NCI-H1694 treated with DMSO at 0.1 percent for 48 hours (cell line): ENCODE measurements at regions not wholly inside any gene's neighbourhood (a gene's known extent, or its start where the extent isn't known, plus 50 kb on each side); places are given as distances from the start of the nearest gene placed in this dataset.
"Not testable (repeated sequence)": the region's sequence is repeated elsewhere in the genome, so short reads cannot be mapped to it uniquely, and the experiment has no call there.

Experiments
- DNase-seq: peaks from one replicate; lab custom pipeline; 2025; lab: John Stamatoyannopoulos, UW

DNA sequence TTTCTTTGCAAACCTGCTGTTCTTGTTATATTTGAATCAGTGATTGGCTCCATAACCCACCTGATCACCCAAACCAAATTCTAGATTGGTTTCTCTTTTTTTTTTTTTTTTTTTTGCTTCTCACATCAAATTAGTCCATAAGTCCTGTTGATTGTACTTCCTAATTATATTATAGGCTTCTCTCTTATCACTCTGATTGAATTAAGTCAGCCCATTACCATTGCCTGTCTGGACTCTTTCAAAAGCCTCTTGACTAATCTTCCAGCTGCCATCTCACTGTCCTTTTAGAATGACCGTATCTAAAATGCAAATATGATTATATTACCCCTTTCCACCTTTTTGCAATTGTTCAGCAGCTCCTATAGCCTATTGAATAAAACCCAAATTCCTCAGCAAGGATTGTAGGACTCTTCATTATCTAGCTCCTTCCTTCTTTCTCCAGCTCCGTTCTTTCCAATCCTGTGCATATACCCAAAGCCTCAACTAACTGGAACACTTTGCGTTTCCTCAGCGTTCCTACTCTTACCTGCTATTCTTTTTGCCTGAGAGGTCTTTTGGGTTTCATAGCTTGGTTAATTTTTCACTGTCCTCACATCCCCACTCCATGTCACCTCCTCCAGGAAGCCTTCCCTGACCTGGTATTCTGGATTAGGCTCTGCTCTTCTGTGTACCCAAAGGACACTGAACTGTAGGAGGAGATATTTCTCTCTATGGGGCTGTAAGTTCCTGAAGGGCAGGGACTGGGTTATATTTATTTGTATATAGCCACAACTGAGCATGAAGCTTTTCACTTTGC, 423.3 kb downstream of the TMEM135 start:
- no peak for DNase-seq

DNA sequence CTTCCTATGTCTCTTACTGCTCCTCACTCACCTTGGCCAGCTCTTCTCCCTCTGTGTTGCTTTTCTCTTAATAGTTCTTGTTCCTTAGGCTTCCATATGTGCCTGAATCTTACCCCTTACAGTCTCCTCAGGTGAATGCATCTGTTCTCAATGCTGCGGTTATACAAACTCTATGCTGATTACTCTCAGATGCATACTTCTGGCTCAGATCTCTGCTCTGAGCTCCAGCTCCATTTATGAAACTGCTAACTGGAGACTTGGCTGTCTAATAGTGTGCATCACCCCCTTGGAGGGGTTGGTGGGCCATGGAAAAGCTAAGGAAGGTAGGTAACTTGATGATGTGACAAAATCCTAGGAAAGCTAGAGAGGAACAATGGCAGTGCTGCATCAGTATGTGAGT, 422.5 kb downstream of the TMEM135 start:
- no peak for DNase-seq

DNA sequence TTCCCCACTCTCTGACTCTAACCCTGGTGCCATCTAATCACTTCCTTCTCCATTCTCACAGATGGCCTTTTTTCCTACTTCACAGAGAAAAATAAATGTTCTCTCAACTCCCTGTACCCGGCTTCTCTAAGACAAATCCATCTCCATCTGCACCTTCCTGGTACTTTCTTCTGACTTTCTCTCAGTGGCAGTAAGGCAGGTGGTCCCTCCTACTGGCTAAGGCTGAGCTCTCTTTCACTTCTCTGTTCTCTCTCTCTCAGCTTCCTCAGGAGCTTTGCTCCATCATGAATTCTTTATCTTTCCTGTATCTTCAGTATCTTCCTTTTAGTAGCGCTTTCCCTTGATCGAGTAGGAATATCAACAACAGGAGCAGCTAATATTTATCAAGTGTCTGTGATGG, 421.6 kb downstream of the TMEM135 start:
- no peak for DNase-seq

DNA sequence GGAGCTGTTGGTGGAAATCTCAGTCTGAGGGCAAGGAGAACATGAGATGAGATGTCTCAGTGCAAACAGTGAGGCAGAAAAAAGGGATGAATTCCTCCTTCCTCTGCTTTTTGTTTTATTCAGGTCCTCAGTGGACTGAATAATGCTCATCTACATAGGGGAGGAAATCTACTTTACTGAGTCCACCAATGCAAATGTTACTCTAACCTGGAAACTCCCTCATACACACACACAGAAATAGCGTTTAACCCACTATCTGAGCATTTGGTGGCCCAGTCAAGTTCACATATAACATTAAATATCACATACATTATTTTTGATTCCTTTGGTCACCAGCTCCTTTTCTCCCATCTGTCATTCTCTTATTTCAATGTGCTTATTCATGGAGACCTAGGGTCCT, 418.8 kb downstream of the TMEM135 start:
- DNase-seq: no peak

GRCh38 chr11:87455180-87455579, 417.4 kb downstream of the TMEM135 start:
- no peak for DNase-seq

DNA sequence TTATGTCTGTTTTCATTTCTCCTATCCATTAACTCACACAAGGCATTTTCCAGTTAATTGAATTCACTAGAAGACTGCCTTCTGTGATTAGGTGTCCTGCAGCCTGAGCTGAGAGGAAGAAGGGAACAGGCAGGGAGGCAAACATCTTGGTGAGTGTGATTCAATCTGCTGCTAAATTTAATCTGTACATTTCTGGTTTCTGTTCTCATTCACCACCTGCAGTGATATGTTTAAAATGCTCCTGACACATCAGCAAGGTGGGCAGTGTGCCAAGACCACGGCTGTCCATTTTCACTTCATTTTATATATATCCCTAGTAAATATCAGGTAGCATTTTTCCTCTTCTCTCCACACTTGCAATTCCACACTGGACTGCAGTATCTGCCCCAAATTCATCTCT, 416.5 kb downstream of the TMEM135 start:
- no peak for DNase-seq

- no peak for DNase-seq
These were observed 415.9 kb downstream of the TMEM135 start for GRCh38 chr11:87453531-87454089.

DNA sequence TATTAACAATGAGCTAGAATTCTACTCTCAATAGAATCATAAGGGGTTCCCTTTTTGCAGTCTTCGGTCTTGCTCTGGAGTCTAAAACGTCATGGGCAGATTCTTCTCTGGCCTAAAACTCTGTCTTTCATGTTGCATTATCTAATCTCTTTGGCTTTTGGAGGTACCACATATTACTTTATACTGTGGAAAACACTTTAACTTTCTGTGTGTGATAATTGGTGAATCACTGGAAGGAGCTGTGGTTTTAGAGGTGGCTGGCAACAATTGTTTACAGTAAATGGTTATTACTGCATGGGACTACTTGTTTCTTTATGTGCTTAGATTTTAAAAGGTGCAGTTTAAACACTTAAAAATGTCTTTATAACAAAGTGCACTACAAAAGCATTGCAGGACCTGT, 414.3 kb downstream of the TMEM135 start:
- DNase-seq: not testable (repeated sequence)

DNA sequence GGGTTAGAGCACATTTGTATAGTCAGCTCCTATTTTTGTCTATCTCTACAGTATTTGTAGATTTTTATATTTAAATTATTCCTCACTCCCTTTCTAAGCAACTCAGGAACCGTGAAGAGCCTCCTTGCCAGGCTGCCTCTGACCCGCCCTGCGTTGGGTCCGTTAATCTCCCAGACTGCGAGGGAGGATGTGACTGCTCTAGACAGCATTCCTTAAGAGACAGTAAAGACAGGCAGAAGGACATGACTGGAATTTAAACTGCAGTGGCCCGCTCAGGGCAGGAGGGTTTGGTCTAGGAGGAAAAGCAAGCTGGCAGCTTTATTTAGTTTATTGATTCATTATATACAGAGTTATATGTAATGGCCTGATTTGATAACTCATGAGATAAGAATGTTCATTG, 413.7 kb downstream of the TMEM135 start:
- DNase-seq: no peak

- no peak for DNase-seq
These were observed 409.9 kb downstream of the TMEM135 start for GRCh38 chr11:87447606-87448005.

- DNase-seq: no peak
These were observed 407.3 kb downstream of the TMEM135 start for GRCh38 chr11:87444993-87445392.

DNA sequence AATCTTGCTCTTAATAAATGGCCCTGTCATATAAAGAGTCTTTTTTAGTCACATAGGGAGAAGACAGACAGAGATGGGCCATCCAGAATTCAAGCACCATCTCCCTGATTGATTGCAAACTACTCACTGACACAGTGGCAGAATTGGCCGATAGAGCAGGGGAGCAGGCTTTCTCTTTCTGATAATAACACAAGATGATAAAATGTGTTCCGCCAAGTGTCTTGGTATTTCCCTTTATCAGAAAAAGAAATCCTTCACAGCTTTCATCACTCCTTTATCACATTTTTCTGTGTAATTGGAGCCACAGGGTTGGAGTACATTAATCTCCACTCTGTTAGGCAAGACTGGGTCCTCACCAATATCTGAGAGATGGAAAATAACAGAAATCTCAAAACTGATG, 406.0 kb downstream of the TMEM135 start:
- DNase-seq: no peak

DNA sequence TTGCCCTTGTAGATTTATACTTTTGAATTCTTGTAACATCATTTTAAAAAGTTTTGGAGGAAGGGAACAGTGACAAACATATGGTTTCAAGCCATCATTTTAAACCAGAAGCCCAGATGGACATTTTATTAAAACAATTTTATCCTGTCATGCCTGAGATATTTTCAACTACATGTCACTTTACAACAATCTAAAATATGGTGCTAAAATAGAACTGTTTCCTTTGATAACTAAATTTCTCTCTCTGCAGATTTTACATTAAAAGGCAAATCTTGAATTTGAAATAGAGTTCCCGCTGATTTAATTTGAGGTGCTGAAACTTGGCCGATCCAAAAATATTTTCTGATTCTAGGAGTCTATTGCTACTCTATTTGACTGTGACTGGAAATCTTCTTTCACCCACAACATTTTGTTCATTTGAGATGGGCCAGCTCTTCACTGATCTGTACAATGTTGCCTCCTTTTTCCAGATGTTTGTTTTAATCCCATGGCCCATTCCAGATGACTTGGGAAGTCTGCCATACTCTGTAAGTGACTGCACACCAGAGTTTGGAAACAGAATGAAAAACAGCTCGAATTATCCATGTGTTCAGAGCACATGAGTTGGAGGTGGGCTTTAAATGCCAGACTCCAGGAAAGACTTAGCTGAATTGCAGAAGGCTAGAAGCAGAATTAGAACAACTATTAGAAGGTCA, 402.5 kb downstream of the TMEM135 start:
- no peak for DNase-seq

- no peak for DNase-seq
These were observed 400.7 kb downstream of the TMEM135 start for GRCh38 chr11:87438416-87438815.

GRCh38 chr11:87437844-87438223, 400.1 kb downstream of the TMEM135 start:
- no peak for DNase-seq

DNA sequence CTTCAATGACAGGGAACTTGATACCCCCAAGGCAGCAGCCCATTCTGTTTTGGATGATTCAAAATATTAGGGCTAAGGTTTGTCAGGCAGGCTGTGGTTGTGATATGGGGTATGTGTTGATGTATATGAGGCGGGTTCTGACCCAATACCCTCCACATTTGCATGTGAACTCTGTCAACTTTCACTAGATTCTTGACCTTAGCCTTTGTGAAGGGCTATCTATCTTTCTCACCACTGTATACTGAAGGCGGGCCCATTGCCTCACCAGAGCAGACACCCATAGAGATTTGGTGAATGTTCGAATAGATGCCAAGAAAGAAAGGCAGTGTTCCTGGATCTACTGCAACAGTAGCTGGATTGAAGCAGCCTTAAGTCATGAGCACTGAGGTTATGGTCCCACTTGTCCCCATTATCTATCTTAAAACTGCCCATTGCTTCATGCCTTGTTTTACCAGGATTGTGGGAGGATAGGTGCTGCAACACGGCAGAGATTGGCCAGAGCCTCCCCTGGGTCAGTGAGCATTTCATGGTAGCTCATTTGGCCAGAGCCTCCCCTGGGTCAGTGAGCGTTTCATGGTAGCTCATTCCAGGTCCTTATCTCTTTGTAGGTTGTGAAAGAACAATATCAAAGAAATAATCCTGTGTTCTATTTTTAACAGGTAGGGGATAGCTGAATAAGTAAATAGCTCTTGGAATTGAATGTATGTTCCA, 399.6 kb downstream of the TMEM135 start:
- DNase-seq: no peak

DNA sequence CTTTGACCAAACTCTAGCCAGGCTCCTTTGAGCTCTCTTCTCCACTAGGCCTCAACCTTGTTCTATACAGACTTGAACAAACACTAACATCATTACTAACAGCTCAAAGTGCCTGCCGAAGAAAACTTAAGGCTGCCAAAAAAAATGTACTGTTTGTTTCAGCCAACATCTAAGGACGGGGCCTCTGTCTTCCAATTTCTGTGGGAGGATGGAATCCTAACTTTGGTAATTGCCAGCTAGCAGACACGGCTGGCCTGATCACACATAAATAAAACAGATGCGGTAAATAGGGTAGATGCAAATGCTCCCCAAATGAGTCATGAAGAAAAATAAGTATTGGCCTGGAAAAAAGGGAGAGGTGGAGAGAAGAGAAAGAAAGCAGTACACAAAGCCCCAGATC, 394.3 kb downstream of the TMEM135 start:
- DNase-seq: no peak

GRCh38 chr11:87431392-87431791, 393.7 kb downstream of the TMEM135 start:
- DNase-seq: no peak

DNA sequence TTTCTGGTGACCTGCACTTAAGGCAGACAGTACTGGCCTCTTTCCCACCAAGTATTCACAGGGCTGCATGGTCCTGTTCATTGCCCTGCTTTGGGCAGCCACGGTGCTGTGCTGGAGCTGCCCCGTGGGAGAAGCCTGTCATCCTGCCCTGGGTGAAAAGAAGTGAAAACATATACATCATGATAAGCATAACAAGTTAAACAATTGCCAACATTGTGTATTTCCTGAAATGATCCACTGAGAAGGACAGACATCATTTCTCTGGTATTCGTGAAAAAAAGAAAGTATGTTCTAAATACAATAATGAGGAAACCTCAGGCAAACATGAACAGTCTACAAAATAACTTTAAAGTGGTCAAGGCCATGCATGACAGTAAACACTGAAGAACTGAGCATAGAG, 393.1 kb downstream of the TMEM135 start:
- no peak for DNase-seq

DNA sequence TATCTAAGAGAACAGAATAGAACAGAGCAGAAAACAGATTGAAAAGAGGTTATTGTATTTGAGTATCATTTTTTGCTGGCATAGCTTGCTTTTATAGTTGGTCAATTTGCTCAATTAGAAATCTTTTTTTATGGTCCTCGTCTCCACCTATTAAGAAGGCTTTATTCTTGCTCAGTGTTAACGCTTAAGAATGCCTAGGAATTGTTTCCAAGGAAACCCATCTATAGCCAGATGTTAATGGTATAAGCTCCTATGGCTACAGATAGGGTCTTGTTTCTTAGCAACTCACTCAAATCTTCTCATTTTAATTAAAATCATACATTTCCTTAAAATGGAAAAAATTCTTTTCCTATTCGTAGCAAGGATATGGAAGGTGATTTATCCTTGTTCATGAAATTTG, 392.3 kb downstream of the TMEM135 start:
- no peak for DNase-seq

GRCh38 chr11:87428266-87428665, 390.5 kb downstream of the TMEM135 start:
- no peak for DNase-seq

GRCh38 chr11:87425943-87426342, 388.2 kb downstream of the TMEM135 start:
- no peak for DNase-seq

GRCh38 chr11:87425391-87425790, 387.7 kb downstream of the TMEM135 start:
- no peak for DNase-seq
